GM12878 (cell line): ENCODE measurements at regions not wholly inside any gene's neighbourhood (a gene's known extent, or its start where the extent isn't known, plus 50 kb on each side); places are given as distances from the start of the nearest gene placed in this dataset.

Experiments used
- CTCF ChIP-seq, 3 experiments: IDR thresholded peaks in 2 of 3; conservative IDR thresholded peaks in 1 of 3; 2 replicates each; pipeline ENCODE4 v1.5.1; 2011; ENCODE audit warnings: low read depth in 3 of 3, low read length in 3 of 3, mild to moderate bottlenecking in 3 of 3, control low read depth in 2 of 3, moderate library complexity in 2 of 3, inconsistent platforms in 1 of 3, mixed read lengths in 1 of 3; ENCODE audit not compliant: control insufficient read depth in 2 of 3, insufficient read depth in 1 of 3; ENCODE audit errors: extremely low read depth in 1 of 3
- PAX8 ChIP-seq: fragments of 450-650 bp; IDR thresholded peaks from 2 replicates; pipeline ENCODE4 v1.6.1; 2017; ENCODE audit warnings: mild to moderate bottlenecking, moderate library complexity
- SP1 ChIP-seq: IDR thresholded peaks from one replicate; pipeline ENCODE4 v1.6.1; 2011; ENCODE audit warnings: low read depth, low read length
- USF2 ChIP-seq: IDR thresholded peaks from 2 replicates; pipeline ENCODE4 v1.6.1; 2011; ENCODE audit warnings: low read depth, low read length, improper control_type of control experiment, borderline replicate concordance
- ZNF24 ChIP-seq: fragments of 450-650 bp; IDR thresholded peaks from 2 replicates; pipeline ENCODE4 v1.6.1; 2017; ENCODE audit warnings: antibody characterized with exemption, mild to moderate bottlenecking

DNA sequence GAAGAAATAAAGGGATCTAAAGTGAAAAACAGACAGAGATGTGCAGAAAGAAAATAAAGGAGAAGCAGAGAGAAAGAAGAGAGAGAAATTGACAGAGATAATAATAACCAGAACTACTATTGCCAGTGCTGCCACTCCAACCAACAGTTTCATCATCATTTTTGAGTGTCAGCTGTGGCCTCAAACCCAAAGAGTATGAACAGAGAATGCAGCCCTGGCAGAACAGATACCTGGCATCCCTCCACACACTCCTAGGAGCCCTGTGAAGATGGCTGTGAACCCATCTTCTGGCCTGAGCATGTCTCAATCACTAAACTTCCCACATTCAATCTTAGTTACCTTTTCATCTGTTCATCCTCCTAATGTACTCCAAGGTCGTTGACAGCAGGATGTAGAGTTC is 385.8 kb upstream of the NFIA start:
- TF ChIP-seq PAX8: no peak
- TF ChIP-seq ZNF24: no peak
- TF ChIP-seq SP1: no peak
- no peak for TF ChIP-seq CTCF (IDR thresholded peaks at IDR 0.05 in 2 of 3, conservative IDR thresholded peaks at IDR 0.05 in 1 of 3; ENCODE audit: control insufficient read depth in 2 of 3, extremely low read depth in 1 of 3, insufficient read depth in 1 of 3, low read depth in 3 of 3, low read length in 3 of 3)
- TF ChIP-seq USF2: no peak
